GM21423 (cell line): ENCODE measurements at regions not wholly inside any gene's neighbourhood (a gene's known extent, or its start where the extent isn't known, plus 50 kb on each side); places are given as distances from the start of the nearest gene placed in this dataset.

Source experiments
- ATAC-seq: cut with Tn5 transposase; IDR thresholded peaks from one replicate; pipeline ENCODE4 v1.9.1; 2021; ENCODE audit warnings: mild to moderate bottlenecking, moderate library complexity; ENCODE audit not compliant: unreplicated experiment

DNA sequence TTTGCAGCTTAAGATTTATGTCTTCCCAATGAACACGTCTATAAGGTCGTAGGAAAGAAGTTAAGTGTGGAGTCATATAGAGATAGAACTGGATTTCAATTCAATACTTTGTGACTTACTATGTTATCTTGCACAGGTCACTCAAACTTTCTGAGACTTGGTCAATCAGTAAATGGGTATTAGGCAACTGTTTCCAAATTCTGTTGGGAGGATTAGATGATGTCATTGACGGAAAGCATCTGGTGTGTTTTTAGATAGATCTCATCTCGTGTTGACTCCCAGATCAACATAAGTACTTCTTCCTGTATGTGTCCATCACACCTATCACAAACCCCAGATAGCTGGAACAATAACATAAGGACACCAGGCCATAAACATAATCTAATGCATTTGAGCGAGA lies 771.1 kb upstream of the FANCL start:
- no peak for ATAC-seq

DNA sequence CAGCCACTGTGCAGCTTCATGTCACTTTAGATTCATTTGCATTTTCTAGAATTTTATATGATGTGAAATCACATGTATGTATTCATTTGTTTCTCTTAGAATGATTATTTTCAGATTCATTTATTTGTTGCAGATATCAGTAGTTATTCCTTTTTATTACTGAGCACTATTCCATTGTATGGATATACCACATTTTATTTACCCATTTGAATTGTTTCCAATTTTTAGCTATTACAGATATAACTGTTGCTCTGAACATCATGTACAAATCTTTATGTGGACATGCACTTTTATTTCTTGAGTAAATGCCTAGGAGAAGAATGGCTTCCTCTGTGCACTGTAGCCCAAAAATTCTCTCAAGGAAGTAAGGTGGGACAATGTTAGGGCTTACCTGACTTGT lies 767.8 kb upstream of the FANCL start:
- ATAC-seq, result no peak

DNA sequence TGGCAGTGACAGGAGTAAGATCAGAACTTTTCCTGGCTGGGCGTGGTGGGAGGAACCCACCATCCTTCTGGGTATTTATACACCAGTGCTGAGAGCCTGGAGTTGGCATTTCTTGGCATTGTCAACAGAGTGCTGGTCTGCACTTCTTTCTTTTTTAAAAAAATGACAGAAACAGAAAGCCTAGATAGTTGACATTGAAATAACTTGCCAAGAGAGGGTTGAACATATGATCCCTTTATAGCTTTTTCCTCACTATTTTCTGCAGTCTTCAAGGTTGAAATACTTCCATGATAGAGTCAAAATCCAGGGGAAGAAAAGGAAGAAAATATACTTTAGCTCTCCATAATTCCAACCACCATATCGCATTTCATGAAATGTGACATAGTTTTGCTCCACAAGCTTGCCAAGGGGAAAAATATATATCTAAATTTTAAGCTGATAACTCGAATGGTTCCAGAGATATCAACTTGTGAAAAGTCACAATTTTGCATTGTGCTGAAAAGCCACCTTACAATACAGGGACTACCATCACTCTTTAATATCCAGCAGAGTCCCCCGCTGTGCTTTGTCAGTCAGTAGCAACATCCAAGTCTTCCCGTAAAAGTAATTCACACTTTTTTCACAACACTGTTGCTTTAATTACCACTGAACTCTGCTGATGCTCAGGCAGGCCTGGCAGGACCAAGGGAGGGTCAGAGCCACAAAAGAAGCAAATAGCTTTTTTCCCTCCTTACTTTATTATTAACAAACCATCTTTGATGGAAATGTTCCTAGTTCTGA lies 764.9 kb upstream of the FANCL start:
- no peak for ATAC-seq

DNA sequence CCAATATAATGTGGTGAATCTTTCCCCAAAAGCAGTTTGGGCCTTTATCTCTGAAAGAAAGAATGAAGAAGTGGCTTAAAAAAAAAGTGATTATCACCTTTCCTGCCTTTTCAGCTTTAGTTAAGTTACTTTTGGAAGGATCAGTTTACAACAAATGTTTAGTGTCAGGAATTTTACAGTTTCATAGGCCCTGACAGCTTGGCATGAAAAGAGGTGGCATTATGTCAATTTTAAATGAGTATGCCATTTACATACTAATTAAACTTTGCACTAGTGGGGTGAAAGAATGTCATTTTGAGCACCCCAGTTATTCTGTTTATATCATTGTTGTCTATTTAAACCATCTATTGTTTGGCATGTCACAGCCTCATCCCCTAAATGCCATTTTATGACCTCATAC lies 763.5 kb upstream of the FANCL start:
- no peak for ATAC-seq

DNA sequence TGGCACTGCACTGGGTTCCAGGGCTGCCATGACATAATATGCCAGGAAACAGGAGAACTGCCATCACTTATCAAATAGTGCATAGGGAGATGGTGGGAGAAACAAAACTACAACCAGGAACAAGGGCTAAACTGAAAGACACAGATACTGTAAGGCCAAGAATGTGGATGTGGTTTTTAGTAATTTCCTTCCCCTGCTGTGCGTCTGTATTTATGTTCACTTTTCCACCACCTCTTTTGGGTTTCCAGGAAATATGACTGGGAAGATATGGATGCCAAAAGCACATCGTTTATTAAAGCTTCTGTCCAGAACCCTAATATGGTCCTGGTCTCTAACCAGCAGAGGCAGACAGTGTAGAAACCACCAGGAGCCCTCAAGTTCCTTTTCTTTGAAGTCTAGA lies 759.7 kb upstream of the FANCL start:
- ATAC-seq, result no peak

DNA sequence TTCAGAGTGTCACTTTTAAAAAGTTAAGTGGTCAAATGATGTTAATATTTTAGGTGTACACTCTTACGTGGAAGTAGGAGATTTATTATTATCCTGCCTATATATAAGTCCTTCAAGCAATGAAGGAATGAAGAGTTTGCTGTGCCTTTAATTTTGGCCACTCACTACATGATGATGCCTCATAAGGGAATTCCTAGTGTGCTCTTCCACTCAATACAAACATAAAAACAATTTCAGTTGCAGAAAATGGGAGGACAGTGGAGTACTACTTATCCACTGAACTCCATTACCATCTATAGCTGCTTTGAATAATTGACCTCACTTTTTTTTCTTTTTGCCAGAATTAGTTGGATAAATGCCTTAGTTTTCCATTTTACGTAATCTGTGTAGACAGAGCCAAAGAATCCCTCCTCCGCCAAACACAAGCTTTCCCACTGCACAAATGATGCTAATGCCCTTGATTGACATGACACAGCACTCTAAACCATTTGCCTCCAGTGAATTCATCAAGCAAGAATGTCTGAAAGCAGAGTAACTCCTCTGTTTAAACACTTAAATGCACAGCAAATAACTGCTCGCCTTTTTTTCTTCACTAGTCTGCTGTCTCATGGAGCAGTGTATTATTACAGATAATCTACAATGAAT lies 751.1 kb upstream of the FANCL start:
- ATAC-seq, result no peak

DNA sequence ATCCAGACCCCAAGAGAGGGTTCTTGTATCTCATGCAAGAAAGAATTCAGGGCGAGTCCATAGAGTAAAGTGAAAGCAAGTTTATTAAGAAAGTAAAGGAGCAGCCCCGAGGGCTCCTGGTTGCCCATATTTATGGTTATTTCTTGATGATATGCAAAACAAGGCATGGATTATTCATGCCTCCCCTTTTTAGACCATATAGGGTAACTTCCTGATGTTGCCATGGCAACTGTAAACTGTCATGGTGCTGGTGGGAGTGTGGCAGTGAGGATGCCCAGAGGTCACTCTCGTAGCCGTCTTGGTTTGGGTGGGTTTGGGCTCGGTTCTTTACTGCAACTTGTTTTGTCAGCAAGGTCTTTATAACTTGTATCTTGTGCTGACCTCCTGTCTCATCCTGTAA lies 750.2 kb upstream of the FANCL start:
- no peak for ATAC-seq

DNA sequence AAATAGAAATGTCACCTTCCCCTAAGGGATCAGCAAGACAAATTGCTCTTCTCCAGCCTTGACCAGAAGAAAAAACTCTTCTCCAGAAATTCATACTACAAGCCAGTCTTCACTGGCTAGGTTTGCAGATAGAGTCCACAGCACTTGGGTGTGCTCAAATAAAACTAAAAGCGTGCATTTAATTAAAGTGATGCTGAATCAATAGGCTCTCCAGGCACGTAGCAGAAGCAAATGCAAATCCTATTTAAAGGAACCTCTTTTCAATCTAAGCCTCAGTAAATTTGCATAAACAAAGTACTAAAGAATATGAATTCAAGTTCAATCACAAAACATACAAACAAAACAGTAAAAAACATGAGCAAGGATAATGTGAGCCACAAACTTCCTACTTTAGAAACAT lies 744.4 kb upstream of the FANCL start:
- ATAC-seq, result no peak

DNA sequence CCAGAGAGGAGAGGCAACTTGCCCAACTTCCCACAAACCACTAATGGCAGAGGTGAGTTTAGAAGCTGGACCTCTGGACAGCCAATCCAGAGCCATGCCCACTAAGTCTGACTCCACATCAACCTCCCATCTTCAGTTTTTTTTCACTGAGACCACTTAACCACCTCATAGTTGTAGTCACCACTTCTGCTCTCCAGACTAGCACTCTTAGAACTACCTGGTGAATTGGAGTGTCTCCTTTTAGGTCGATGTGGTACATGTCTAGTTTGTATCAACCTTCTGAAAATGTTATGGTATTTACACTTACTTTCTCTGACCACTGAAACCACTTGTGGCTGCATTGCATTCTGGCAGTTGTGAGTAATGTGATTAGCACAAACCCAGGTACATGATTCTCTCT lies 743.6 kb upstream of the FANCL start:
- ATAC-seq, result no peak

DNA sequence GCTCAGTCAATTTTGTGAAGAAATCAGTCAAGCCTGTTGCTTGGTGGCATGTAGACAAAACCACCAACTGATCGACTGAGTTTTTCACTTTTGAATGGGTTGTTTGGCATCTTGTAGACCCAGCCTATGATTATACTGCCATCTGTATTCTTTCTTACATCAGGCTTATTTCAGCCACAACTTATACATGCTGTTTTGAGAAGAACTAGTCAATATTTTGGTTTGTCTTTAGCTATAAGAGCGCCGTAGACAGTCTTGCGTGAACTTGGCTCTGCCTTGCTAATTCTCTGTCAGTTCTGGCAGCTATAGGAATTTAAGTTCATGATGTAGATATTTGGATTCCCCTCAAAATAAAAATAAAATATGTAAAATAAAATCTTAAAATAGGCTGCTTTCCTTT lies 742.0 kb upstream of the FANCL start:
- no peak for ATAC-seq

DNA sequence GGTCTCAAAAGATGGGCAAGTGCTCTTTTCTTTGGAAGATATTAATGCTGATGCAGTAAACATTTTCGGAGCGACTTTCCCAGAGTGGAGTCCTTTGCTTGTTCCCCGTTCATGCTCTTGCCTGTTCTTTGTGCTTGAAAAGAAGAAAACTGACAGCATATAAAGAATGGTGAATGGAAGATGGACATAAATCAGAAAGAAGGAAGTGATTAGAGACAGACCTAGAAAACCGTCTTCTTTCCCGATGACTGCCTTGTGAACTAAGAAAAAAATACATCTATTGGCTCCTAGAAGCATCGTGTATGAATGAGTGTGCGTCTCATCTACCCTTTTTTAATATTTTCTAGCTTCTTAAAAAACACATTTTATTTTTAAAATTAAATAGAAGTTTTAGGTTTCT lies 740.1 kb upstream of the FANCL start:
- ATAC-seq, result no peak

DNA sequence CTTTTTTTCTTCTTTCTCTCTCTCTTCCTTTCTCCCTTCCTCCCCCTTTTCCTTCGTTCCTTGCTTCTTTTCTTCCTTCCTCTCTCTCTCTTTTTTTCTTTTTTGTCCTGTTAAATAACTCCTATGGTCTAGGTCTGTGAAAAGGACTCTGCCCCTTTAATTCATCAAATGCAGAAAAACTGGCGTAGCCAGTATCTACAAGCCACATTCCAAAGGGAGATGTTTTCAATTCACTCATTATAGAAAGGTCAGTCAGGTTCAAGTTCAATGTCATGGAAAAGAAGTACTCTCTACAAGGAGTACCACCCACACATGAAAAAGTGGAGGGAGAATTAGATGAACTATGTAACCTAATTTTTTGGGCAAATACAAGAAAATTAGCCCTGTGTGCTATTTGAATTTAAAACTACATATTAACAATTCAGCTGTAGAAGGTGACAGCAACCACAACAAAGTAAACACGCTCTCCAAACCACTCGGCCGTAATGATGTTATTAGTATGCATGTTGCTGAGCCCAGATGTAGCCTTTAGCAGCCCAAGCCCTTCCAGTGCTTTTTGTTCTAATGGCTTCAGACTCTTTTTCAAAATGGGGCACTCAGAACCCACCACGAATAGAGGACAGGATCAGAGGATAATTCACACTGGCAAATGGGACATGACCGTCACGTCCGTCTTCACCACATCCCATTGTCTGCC lies 735.4 kb upstream of the FANCL start:
- ATAC-seq, result no peak

DNA sequence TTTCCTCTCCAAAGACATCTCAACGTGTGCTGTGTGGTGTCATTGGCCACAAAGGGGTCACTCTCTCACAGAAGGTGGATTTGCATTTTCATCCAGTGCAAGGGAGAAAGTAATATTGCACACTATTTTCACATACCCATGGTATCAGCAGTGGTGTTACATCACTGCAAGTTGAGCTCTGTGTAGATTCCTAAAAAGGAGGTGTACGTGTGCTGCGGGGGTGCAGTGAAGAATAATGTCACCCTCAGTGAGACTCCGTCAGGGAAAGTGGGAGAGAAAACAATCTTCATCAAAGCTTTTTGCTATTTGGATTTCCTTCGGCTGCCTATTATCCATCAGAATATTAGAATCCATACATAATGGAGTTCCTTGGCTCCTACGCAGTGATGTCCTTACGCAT lies 733.8 kb upstream of the FANCL start:
- ATAC-seq, result no peak

DNA sequence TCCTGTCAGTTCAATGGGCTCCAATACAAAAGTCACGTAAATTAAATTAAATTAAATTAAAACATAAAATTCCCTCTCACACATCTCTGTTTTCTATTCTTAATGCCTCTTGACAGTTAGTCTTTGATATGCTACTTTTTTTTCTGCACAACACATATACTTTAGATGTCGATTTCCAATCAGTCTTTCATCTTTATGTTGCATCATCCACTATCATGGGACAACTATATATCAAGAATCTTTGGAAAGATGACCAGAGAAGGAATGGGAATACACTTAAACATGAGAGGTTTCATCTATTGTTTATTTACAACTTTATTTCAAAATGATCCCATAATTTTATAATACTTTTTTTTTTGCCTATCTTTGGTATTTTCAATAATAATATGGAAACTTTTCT lies 733.3 kb upstream of the FANCL start:
- ATAC-seq, result no peak

DNA sequence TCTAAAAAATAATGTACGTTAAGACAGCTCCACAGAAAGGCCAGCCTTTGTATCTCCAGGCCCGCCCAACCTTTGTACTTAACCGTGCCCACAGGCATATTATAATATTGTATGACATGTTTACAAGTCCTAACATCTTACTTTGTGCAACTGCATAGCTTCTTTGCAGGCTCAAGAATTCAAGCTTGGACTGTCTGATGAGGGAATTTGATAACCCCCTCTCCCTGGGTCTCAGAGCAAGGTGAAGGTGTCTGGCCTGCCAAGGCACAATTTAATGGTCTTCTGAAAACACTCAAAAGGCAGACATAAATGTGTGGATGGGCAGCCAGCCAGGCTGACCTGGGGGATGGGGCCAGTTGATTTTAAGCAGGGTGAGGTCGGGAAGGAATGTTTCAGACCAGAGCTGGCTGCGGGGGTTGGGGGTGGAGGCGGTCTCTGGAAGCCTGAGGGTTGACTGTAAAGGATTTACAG lies 732.7 kb upstream of the FANCL start:
- no peak for ATAC-seq

DNA sequence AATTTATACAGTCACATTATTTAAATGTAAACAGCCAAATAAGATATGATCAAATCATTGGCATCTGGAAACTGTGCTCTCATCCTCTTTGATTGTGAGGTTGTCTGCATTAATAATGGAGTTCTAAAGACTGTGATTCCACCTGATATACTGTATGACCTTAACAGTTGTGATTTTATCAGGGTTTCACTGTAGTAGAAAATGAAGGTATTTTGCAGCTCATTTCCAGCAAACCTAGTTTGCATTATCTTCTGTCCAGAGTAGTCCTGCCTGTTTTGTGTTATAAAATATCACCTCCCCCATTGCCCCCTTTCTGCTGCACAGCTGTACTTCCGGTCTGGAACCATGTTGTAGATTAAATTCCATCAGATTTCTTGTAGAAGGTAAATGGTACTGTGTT lies 731.6 kb upstream of the FANCL start:
- ATAC-seq, result no peak

DNA sequence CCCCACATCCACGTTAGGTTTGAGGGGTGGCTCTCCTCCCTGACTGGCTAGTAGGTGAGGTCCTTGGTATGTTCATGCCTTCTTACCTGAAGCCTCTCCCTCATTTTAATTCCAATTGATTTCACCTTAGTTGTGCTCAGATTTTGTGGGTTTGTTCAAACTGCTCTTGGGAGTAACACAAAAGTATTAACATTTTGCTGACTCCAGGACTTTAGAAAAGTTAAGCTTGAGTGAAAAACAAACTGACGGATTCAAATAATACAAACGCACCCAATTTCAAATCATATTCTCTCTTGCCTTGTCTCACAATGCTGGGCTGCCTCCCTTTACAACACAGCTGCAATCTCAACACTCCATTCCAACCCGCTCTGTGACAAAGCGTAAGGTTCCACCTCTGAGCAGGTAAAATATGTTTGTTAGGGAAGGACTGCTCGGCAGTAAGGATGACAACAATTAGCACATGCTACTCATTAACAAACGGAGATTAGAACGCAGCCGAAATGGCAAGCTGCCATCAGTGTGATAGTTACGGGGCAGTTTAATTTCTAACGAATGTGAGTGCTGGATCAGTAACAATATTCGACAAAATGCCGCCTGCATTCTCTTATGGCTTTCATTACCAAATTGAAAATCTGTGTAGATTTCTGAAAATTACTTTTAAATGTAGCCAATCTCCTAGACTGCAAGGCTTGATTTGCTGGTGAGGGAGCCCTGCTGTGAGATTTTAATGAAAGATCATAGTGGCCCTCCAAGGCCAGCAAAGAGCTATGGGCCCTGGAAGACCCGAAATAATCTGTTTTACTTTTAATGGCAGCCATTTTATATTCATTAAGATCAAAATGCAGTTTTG lies 730.6 kb upstream of the FANCL start:
- ATAC-seq, result no peak

DNA sequence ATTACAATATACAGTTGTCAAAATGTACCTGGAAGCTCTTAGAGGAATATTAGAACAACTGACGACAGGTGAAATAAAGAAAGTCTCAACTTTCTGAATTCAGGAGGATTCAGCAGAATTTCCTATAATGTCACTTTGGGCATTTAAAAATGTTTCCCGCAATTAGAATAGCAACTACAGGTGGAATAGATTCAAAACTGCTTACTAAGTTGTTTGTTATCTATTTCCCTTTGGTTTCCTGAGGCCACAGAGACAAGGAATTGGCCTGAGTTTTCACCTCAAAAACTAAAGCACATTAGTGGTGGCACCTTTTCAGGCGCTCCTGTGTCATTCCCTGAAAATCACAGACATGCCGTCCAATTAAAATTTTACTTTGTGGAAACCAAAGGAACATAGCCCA lies 729.2 kb upstream of the FANCL start:
- no peak for ATAC-seq

DNA sequence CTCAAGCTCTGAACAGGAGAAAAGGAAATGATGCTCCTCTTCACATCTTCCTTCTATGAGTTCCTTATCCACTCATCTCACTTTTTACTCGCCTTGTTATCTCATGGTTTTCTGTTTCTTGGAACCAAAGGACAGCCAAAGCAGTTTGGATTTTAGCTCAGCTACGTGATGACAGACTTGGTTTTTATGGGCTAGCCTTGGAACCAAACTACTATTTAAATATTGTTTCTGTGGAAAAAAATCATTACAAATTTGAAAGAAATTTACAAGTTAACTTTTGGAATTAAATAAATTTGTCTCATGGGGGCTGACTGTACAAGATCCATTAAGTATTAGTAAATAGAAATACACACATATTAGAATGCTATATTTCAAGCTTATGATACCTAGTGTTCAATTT lies 727.8 kb upstream of the FANCL start:
- no peak for ATAC-seq

DNA sequence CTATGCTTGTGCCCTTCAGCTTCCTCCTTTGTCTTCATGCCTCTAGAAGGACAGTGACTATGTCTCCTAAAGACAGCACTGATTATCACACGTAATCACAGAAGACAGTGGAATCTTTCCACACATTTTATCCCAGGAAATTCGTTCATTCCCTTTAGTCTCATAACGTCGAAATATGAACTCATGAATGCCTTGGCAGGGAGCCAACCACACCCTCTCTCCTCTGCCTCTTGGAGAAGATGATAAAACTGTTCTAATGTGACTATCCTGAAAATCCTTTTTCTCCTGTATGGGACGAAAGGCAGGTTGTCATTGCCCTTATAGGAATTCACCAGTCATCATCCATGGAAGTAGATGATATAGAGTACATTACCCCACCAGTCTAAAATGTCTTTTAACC lies 726.6 kb upstream of the FANCL start:
- ATAC-seq, result no peak

DNA sequence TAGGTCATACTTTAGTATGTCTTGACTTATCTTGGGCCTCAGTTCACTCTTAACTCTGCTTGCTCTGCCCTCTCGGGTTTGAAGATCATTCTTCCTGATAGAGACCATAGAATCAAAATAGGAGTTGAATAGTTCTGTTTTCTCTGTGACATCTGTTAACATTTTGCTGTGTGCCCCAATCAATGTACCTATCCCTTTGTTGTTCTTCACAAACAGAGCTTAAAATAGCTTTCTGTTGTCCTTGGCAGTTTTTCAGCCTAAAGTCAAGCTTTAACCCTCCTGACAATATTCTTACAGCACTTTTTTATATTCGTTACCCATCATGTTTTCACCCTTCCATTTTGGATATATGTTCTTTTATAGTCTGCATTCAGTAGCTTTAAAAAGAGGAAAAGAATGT lies 724.5 kb upstream of the FANCL start:
- ATAC-seq, result no peak
